Duodenal mucosa (tissue), 2 donors: ENCODE measurements at regions not wholly inside any gene's neighbourhood (a gene's known extent, or its start where the extent isn't known, plus 50 kb on each side); places are given as distances from the start of the nearest gene placed in this dataset.

Source experiments
- H3K27ac ChIP-seq: one replicate; pipeline ENCODE4 v1.7.0; 2013; ENCODE audit warnings: low read depth, low read length
- H3K27me3 ChIP-seq, 2 donors: one replicate each; pipeline ENCODE4 v1.7.0; 2013; ENCODE audit warnings: low read length in 2 of 2, control low read depth in 1 of 2; ENCODE audit not compliant: insufficient read depth in 2 of 2, control insufficient read depth in 1 of 2
- H3K36me3 ChIP-seq, 2 donors: one replicate each; pipeline ENCODE4 v1.7.0; 2013; ENCODE audit warnings: low read length in 2 of 2, control low read depth in 1 of 2; ENCODE audit not compliant: insufficient read depth in 2 of 2, control insufficient read depth in 1 of 2
- H3K4me1 ChIP-seq, 2 donors: one replicate each; pipeline ENCODE4 v1.7.0; 2013; ENCODE audit warnings: low read length in 2 of 2, control low read depth in 1 of 2; ENCODE audit not compliant: insufficient read depth in 2 of 2, control insufficient read depth in 1 of 2
- H3K4me3 ChIP-seq, 2 donors: one replicate each; pipeline ENCODE4 v1.7.0; 2013; ENCODE audit warnings: low read length in 2 of 2, low read depth in 1 of 2
- H3K9ac ChIP-seq, 2 donors: one replicate each; pipeline ENCODE4 v1.7.0; 2013; ENCODE audit warnings: low read length in 2 of 2, low read depth in 1 of 2
- H3K9me3 ChIP-seq, 2 donors: one replicate each; pipeline ENCODE4 v1.7.0; 2013; ENCODE audit warnings: low read length in 2 of 2, control low read depth in 1 of 2; ENCODE audit not compliant: control insufficient read depth in 1 of 2

- Histone ChIP-seq H3K4me1 (peaks cover 0 to 4% of the 10 kb centered on the region in 2 donors), H3K9me3 (no peaks in the 10 kb centered on the region), H3K9ac (no peak overlapping the region), H3K4me3 (no peak overlapping the region), H3K27me3 (no peaks in the 10 kb centered on the region), H3K36me3 (no peaks in the 10 kb centered on the region), H3K27ac (no peak overlapping the region)
Observed at GRCh38 chr11:115710980-115711379, 206.8 kb upstream of the CADM1 start.

DNA sequence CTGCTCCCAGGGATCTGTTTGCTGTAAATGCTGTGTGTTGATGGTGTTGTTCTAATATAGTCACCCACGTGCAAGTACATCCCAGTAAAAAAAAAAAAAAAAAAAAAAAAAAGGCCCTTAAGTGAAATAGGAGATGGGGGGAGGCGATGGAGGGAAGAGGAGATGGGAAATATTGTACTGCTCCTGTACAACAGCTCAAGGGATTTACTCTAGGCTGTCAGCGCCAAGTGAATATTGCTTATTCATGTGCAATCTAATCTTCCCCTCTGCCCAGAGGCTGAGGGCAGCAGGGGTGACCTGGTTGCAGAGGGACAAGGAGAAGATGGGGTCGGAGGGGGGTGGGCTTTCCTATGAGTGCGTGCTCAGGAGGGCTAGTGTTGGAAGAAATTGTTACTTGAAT is 206.2 kb upstream of the CADM1 start:
- Histone ChIP-seq H3K27me3 (no peaks in the 10 kb centered on the region), H3K36me3 (no peaks in the 10 kb centered on the region), H3K4me3 (no peak overlapping the region), H3K4me1 (peaks cover 0 to 4% of the 10 kb centered on the region in 2 donors), H3K9ac (no peak overlapping the region), H3K27ac (no peak overlapping the region), H3K9me3 (no peaks in the 10 kb centered on the region)

DNA sequence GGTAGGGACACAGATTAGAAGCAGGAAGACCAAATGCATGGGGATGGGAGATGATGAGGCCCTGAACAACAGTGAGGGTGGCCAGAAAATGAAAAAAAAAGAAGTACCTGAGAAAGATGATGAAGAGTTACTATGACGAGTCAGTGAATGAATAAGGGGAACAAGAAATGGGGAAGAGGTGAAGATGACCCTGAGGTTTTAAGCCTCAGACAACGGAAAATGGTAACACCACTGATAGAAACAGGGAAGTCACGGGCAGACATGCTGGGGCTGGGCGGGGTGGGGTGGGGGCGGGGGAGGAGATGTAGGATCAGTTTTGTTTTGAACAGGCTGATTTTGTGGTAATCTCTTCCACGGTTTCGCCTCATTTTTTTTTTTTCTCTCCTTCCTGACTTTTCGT is 205.1 kb upstream of the CADM1 start:
- no peaks in the 10 kb centered on the region for H3K27me3 ChIP-seq
- H3K4me3 ChIP-seq = no peak overlapping the region
- H3K27ac ChIP-seq = no peak overlapping the region

GRCh38 chr11:115707180-115707905 is 203.1 kb upstream of the CADM1 start:
- Histone ChIP-seq H3K36me3 (no peaks in the 10 kb centered on the region), H3K27me3 (no peaks in the 10 kb centered on the region), H3K9ac (no peak overlapping the region), H3K4me3 (no peak overlapping the region), H3K4me1 (peaks cover 0 to 4% of the 10 kb centered on the region in 2 donors), H3K9me3 (no peaks in the 10 kb centered on the region), H3K27ac (no peak overlapping the region)

More for the DNA sequence above, 205.1 kb upstream of the CADM1 start:
- Histone ChIP-seq H3K36me3 (no peaks in the 10 kb centered on the region), H3K9me3 (no peaks in the 10 kb centered on the region), H3K4me1 (peaks cover 0 to 4% of the 10 kb centered on the region in 2 donors), H3K9ac (no peak overlapping the region)

GRCh38 chr11:115706626-115707135 is 202.5 kb upstream of the CADM1 start:
- no peaks in the 10 kb centered on the region for H3K9me3 ChIP-seq
- no peaks in the 10 kb centered on the region for H3K36me3 ChIP-seq
- no peak overlapping the region for H3K4me3 ChIP-seq
- H3K4me1 ChIP-seq = peaks cover 0 to 4% of the 10 kb centered on the region in 2 donors
- H3K9ac ChIP-seq = no peak overlapping the region
- no peaks in the 10 kb centered on the region for H3K27me3 ChIP-seq
- H3K27ac ChIP-seq = no peak overlapping the region

- Histone ChIP-seq H3K4me1 (peaks cover 0 to 4% of the 10 kb centered on the region in 2 donors), H3K27me3 (no peaks in the 10 kb centered on the region), H3K27ac (no peak overlapping the region)
Observed at GRCh38 chr11:115705200-115705599, 201.0 kb upstream of the CADM1 start.

DNA sequence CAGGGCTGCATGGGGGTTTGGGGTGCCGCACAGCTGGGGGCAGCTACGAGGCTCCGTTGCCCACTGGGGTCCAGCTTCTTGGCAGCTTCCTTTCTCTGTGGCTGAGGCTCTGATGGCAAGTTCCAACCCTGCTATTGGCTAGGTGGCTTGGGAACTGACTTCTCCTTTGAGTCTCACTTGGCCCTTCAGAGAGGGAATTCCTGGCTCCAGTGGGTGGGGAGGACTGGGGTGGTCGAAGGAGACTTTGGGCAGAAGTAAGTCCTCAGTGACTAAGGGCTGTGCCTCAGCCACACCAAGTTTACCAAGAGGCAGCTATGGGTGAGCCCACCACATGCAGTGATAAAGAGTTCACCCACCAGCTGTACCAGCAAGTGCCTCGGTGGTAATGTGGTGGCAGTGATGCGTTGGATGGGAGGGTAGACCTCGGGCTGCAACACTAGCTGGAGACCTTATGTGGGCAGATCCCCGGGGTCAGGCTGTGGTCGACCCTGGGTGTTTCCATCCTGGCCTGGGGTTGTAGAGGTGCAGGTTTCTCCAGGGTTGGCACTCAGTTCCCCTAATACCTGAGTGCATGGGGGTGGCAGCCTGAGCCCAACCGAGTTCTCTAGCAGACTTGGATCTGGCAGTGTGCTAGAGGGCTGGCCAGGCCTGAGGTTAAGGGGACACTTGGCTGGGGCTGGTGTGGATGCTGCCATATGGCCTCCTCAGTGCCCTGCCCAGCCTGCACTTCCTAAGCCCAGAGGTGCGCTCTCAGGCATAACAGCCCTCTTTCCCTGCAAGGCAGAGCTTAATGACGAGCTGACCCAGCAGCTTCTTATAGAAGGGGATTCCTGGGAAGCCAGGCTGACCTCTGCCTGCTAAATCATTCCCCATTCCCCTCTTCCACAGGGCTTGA is 197.0 kb upstream of the CADM1 start:
- peaks cover 0 to 4% of the 10 kb centered on the region in 2 donors for H3K4me1 ChIP-seq
- H3K27ac ChIP-seq = no peak overlapping the region
- no peaks in the 10 kb centered on the region for H3K36me3 ChIP-seq
- no peaks in the 10 kb centered on the region for H3K9me3 ChIP-seq
- no peak overlapping the region for H3K4me3 ChIP-seq
- no peaks in the 10 kb centered on the region for H3K27me3 ChIP-seq
- no peak overlapping the region for H3K9ac ChIP-seq

More at GRCh38 chr11:115705200-115705599, 201.0 kb upstream of the CADM1 start:
- no peak overlapping the region for H3K9ac ChIP-seq
- H3K36me3 ChIP-seq = no peaks in the 10 kb centered on the region
- no peaks in the 10 kb centered on the region for H3K9me3 ChIP-seq
- no peak overlapping the region for H3K4me3 ChIP-seq

DNA sequence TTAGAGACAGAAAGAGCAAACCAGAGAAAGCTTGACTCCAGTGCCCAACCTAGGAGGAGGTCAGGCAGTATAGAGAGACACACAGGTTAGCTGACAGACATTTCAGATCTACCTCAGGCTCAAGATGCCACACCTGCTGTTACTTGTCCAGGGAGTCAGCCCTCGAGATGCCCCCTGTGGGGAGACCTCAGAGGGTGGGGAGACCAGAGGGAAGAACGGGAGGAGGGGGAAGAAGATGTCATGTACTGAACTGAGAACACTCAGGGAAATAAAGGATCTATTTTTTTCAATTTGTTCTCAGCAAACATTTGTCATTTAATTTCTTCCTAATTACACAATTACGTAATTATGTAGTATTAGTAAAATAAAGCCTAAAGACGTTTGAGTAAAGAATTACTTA is 196.3 kb upstream of the CADM1 start:
- peaks cover 0 to 4% of the 10 kb centered on the region in 2 donors for H3K4me1 ChIP-seq
- H3K9me3 ChIP-seq = no peaks in the 10 kb centered on the region
- H3K36me3 ChIP-seq = no peaks in the 10 kb centered on the region
- H3K4me3 ChIP-seq = no peak overlapping the region
- H3K27ac ChIP-seq = no peak overlapping the region
- H3K9ac ChIP-seq = no peak overlapping the region
- H3K27me3 ChIP-seq = no peaks in the 10 kb centered on the region

GRCh38 chr11:115699733-115700132 is 195.5 kb upstream of the CADM1 start:
- Histone ChIP-seq H3K36me3 (no peaks in the 10 kb centered on the region), H3K4me1 (peaks cover 0 to 4% of the 10 kb centered on the region in 2 donors), H3K27ac (no peak overlapping the region), H3K4me3 (no peak overlapping the region), H3K27me3 (no peaks in the 10 kb centered on the region), H3K9ac (no peak overlapping the region), H3K9me3 (no peaks in the 10 kb centered on the region)

DNA sequence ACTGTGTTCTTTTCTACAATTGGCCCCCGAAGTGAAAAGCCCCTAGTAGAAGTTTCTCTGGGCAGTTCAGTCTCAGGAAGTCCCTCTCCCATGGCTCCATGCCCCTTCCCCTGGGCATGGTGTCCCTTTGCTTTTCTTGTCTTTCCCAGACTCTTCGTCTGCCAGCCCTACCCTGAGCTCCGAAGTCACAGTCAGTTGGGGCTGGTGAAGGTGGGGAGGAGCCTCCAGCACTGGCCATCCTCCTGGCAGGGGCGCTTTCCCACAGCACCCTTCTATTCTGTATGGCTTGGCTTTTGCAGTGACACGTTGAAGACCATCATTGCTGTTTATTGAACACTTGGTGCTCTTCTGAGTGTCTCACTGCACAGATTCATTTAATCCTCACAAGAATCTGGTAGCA is 195.1 kb upstream of the CADM1 start:
- no peak overlapping the region for H3K4me3 ChIP-seq

More for the DNA sequence above, 195.1 kb upstream of the CADM1 start:
- H3K9me3 ChIP-seq = no peaks in the 10 kb centered on the region
- no peak overlapping the region for H3K27ac ChIP-seq
- H3K4me1 ChIP-seq = peaks cover 0 to 4% of the 10 kb centered on the region in 2 donors
- no peaks in the 10 kb centered on the region for H3K36me3 ChIP-seq
- no peak overlapping the region for H3K9ac ChIP-seq
- H3K27me3 ChIP-seq = no peaks in the 10 kb centered on the region
